SW480 (cell line): ENCODE measurements at regions not wholly inside any gene's neighbourhood (a gene's known extent, or its start where the extent isn't known, plus 50 kb on each side); places are given as distances from the start of the nearest gene placed in this dataset.

Experiments used
- DNase-seq: peaks from one replicate; pipeline ENCODE4 v3.0.0-alpha.2; 2016; ENCODE audit warnings: low spot score

DNA sequence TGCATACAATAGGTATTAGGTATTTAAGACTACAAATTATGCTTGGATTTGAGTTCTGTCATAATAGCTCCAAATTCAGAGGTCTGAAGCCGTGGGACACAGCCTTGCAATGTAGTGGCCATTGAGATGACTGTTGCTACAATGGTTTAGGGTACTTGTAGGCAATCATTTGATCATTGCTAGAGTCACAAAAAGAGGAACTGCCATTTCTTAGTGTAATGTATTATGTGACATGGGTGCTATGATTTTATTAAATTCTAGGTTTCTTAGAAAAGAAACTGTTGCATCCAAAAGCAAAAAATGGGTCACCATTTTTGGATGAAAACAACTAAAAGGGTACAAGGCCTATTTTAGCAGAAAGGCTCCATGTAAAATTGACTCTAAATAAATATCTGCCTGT, 129.9 kb upstream of the ZNF644 start:
- DNase-seq, result no peak

- no peak for DNase-seq
These were observed 126.8 kb upstream of the ZNF644 start for GRCh38 chr1:91148641-91149069.

GRCh38 chr1:91141858-91142257, 120.0 kb upstream of the ZNF644 start:
- DNase-seq, result no peak

DNA sequence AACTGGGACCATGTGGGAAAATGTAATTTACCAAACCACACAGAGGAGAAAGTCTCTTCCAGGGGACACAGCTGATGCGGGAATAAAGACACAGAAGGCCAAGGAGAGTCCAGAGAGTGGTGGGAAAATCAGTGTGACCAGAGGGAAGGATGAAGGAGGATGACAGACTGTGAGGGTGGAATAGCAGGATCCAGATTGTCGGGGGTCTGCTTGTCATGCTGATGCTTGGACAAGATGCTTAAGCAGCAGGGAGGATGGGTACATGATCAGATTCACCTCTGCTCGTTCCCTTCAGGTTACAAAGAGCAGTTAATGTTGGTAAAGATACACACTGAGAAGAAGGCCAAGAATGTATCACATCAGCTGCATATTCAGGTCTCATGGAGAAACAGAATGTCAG, 117.1 kb upstream of the ZNF644 start:
- no peak for DNase-seq

DNA sequence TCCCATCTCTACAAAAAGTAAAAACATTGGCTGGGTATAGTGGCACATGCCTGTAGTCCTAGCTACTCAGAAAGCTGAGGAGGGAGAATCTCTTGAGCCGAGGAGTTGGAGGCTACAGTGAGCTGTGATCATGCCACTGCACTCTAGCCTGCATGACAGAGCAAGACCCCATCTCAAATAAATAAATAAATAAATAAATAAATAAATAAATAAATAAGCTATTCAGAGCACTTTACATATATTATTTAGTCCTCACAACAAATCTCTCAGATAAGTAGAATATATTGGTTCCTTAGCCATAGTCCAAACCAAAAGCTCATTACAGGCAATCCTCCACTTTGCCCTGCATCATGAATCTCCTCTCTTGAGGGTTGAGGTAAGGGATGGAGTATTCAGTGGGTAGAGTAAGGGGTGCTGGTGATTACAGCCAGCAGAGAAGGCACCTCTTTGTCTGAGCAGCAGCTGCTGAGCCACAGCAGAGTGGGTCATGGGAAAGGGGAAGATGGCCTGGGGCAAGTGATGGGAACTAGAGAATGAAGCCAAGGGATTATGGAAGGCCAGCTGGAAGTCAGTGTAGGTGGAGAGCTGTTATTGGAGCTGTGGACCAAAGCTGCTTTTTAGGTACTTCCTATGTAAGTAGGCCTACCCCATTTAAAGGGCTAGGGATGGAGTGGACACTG, 115.5 kb upstream of the ZNF644 start:
- no peak for DNase-seq

GRCh38 chr1:91135799-91136198, 114.0 kb upstream of the ZNF644 start:
- no peak for DNase-seq

DNA sequence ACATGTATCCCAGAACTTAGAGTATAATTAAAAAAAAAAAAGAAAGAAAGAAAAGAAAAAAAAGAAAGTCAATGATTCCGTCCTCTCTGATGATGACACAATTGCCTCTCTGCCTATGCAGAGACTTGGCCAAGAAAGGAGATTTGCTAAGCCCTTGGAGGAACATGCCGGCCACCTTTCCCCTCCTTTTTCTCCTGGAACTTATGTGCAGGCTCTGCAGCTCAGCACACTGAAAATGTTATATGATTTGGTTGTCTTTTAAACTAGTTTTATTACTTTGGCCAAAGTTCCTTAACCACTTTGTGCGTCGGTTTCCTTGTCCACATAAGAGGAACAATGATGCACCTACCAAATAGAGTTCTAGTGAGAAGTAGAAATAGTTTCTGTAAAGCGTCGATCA, 111.4 kb upstream of the ZNF644 start:
- DNase-seq, result no peak

GRCh38 chr1:91130256-91130985, 108.6 kb upstream of the ZNF644 start:
- DNase-seq, result no peak

DNA sequence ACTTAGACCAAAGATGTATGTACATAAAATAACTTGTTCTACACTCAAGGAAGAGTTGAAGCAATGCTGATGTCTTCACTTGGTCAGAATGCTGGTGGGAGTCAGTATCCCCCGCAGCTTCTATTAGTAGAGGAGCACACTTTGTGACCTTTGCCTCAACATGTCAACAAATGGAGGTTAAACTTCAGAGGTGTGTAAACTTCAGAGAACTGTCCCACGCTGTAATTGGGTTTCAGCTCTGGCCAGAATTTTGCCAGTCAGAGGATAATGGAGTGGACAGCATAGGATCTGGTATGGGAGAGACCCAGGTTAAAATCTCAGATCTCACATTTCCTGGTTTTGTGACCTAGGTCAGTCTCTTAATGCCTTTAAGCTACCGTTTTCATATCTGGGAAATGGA, 107.6 kb upstream of the ZNF644 start:
- DNase-seq, result no peak

GRCh38 chr1:91129017-91129416, 107.2 kb upstream of the ZNF644 start:
- DNase-seq, result no peak

GRCh38 chr1:91124989-91125417, 103.2 kb upstream of the ZNF644 start:
- no peak for DNase-seq

- no peak for DNase-seq
These were observed 102.6 kb upstream of the ZNF644 start for GRCh38 chr1:91124290-91124985.

- no peak for DNase-seq
These were observed 101.9 kb upstream of the ZNF644 start for GRCh38 chr1:91123773-91124172.

- no peak for DNase-seq
These were observed 101.5 kb upstream of the ZNF644 start for GRCh38 chr1:91123319-91123718.

- DNase-seq, result no peak
These were observed 100.4 kb upstream of the ZNF644 start for GRCh38 chr1:91122106-91122717.

- no peak for DNase-seq
These were observed 99.5 kb upstream of the ZNF644 start for GRCh38 chr1:91121366-91121765.

DNA sequence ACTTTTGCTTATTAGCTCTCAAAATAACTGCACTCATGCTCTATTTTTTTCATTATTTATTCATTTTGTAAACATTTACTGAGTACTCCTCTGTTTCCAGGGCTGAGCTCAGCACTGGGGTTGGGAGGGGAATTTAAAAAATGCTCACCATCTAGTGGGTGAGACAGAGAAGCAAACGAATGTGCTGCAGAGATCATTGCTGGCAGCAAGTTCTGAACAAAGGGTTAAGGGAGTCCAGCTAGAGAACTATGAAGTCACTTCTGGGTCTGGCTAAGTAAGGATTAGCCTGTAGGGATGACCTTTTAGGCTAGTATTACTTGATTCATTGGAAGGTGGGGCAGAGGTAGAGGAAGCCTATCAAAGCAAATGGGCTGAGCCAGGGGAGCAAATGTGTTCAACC, 99.1 kb upstream of the ZNF644 start:
- no peak for DNase-seq

DNA sequence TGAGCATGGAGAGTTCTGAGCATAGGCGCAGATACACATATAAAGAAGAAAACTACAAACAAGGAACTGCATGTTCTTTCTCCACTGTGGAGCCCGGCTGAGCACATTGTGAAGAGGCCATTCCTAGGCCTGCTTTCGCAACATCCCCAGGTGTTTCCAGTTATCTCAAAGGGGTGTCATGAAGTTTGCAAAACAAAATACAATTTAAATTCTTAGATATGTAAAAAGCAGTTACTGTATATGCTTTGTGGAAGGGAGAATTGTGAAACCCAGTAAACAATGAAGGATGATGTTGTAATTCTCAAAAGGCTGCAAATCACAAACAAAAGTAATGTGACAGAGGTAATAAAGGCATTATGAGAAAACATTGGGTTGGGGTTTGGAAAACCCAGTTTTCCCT, 98.6 kb upstream of the ZNF644 start:
- DNase-seq, result no peak

- no peak for DNase-seq
These were observed 82.9 kb upstream of the ZNF644 start for GRCh38 chr1:91104712-91105111.

GRCh38 chr1:91101328-91101727, 79.5 kb upstream of the ZNF644 start:
- no peak for DNase-seq

- DNase-seq, result peak; percentile 48
These were observed 78.1 kb upstream of the ZNF644 start for GRCh38 chr1:91099746-91100621.
